Fibroblast of upper back skin (primary cell): ENCODE measurements at regions not wholly inside any gene's neighbourhood (a gene's known extent, or its start where the extent isn't known, plus 50 kb on each side); places are given as distances from the start of the nearest gene placed in this dataset.

Experiments used
- DNase-seq: peaks from one replicate; pipeline ENCODE4 v3.0.0-alpha.2; 2013

DNA sequence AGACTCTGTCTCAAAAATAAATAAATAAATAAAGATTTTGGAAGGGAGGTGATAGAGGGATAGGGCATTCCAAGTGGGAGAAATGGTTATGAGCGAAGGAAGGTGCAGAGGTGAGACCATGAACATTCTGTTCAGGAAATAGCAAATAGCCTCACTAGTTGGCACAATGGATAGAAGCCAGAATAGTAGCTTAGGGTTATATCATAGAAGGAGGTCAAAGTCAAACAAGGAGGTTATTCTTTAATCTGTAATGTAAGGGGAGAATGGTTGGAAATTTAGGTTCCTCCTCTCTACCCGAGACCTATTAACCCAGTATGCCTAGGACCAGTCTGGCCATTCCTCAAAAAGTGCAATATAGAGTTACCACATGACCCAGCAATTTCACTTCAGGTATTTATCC is 275.8 kb downstream of the MN1 start:
- DNase-seq, result no peak

- DNase-seq, result no peak
Observed at GRCh38 chr22:27526901-27527300, 274.7 kb downstream of the MN1 start.

DNA sequence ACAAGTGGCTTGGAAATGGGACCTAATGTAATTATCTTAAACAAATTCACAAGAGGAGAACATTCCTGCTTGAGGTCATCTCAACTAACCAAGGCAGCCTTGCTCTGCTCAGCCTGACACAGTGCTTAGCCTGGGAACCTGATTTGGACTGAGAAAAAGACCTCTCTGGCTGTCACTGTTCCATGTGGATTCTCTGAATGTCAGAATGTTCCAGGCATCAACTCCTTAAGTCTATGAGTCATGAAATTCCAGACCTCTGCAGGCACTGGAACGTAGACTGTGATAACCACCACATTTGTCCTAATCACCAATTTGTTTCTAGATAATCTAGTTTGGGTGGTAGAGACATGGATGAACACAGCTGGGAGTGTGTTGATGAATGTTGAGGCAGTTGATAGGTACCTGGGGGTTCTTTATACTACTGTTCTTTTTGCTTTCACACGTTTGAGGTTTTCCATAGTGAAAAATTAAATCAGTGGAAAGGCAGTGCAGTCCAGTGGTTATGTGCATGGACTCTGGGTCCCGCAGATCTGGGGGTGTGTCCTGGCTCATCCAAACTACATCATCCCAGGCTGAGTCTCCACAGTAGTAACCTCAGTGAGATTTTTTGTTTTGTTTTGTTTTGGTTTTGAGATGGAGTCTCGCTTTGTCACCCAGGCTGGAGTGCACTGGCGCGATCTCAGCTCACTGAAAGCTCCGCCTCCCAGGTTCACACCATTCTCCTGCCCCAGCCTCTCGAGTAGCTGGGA is 269.6 kb downstream of the MN1 start:
- DNase-seq, result peak; percentile 87

GRCh38 chr22:27533105-27533745 is 268.3 kb downstream of the MN1 start:
- no peak for DNase-seq

GRCh38 chr22:27534720-27535125 is 266.8 kb downstream of the MN1 start:
- DNase-seq, result peak; percentile 96

- DNase-seq, result no peak
Observed at GRCh38 chr22:27535452-27535851, 266.1 kb downstream of the MN1 start.

DNA sequence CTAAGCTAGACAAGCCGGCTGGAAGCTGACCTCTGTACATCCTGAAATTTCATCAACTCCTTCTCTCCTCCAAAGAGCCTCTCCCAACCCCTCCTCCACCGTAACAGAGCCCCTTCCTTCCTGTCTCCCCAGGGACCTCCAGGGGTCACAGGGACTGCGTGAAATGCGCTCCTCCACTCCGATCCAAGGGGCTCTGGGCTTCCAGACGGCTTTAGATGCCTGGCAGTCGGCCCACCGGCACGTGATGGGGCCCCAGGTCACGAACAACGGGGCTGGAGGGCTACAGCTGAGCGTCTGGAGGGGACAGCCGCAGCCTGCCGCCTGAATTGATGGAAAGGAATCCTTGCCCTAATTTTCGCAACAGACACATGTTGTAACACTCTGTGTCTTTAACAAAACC is 264.1 kb downstream of the MN1 start:
- DNase-seq, result peak; percentile 14

- peak; percentile 21 for DNase-seq
Observed at GRCh38 chr22:27538666-27539065, 262.9 kb downstream of the MN1 start.

DNA sequence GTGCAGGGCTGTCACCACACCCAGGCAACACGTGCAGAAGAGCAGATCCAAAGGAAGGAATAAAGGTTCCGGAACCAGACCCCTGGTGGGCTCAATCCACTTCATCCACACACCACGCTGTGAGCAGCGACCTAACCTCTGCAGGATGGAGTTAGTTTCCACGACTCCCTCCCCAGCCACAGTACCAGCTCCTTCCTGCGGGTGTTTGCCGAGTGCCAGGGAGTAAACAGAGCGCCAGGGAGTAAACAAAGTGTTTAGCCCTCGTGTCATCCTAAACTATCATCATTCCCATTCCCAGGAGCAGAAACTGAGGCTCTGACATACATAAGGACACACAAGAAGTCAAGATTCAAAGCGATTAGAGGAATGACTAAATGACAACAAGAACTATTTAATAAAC is 261.3 kb downstream of the MN1 start:
- no peak for DNase-seq

- DNase-seq, result no peak
Observed at GRCh38 chr22:27540656-27541396, 260.7 kb downstream of the MN1 start.

GRCh38 chr22:27541836-27542235 is 259.7 kb downstream of the MN1 start:
- no peak for DNase-seq

DNA sequence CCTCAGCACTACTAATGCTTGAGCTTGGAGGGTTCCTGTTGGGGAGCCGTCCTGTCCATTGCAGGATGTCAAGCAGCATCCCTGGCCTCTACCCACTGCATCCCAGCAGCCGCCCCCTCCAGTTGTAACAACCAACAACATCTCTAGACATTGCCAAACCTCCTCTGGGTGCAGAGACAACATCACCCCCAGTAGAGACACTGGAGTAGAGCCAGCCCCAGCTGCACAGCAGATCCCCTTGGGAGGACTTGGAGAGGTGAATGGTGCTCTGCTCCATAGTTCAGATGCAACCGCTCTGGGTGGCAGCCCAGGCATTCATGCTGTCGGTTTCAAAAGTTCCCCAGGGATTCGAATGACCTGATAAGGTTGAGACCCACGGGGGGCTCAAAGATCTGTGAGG is 259.0 kb downstream of the MN1 start:
- no peak for DNase-seq

- DNase-seq, result no peak
Observed at GRCh38 chr22:27543460-27543859, 258.1 kb downstream of the MN1 start.

GRCh38 chr22:27545085-27545484 is 256.5 kb downstream of the MN1 start:
- DNase-seq, result no peak

DNA sequence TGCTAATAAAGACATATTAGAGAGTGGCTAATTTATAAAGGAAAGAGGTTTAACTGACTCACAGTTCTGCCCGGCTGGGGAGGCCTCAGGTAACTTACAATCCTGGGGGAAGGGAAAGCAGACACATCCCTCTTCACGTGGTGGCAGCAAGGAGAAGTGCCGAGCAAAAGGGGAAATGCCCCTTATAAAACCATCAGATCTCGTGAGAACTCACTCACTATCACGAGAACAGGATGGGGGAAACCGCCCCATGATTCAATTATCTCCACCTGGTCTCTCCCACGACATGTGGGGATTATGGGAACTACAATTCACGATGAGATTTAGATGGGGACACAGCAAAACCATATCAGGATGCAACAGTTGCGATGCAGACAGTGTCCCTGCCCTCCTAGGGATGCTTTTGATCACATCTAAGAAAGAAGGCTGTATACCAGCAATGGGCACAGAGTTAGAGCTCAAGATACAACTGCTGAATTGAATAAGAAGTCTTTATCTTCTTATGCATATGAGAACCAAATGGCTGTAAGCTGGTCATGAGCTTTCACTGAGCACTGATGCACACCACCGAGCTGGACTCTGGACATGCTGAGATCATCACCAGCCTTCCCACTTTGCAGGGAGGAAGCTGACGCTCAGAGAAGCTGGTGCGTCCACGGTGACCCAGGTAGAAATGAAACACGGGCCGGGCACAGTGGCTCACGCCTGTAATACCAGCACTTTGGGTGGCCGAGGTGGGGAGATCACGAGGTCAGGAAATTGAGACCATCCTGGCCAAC is 255.2 kb downstream of the MN1 start:
- DNase-seq, result no peak

- no peak for DNase-seq
Observed at GRCh38 chr22:27551402-27551801, 250.2 kb downstream of the MN1 start.

DNA sequence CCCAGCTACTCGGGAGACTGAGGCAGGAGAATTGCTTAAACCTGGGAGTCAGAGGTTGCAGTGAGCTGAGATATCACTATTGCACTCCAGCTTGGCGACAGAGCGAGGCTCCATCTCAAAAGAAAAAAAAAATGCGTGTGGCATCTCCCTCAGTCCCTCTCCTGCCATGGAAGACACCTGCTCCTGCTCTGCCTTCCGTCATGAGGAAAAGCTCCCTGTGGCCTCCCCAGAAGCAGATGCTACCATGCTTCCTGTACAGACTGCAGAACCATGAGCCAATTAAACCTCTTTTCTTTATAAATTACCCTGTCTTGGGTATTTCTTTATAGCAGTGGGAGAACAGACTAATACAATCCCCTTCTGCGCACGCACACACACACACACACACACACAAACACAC is 249.4 kb downstream of the MN1 start:
- no peak for DNase-seq

GRCh38 chr22:27552863-27553262 is 248.7 kb downstream of the MN1 start:
- no peak for DNase-seq

DNA sequence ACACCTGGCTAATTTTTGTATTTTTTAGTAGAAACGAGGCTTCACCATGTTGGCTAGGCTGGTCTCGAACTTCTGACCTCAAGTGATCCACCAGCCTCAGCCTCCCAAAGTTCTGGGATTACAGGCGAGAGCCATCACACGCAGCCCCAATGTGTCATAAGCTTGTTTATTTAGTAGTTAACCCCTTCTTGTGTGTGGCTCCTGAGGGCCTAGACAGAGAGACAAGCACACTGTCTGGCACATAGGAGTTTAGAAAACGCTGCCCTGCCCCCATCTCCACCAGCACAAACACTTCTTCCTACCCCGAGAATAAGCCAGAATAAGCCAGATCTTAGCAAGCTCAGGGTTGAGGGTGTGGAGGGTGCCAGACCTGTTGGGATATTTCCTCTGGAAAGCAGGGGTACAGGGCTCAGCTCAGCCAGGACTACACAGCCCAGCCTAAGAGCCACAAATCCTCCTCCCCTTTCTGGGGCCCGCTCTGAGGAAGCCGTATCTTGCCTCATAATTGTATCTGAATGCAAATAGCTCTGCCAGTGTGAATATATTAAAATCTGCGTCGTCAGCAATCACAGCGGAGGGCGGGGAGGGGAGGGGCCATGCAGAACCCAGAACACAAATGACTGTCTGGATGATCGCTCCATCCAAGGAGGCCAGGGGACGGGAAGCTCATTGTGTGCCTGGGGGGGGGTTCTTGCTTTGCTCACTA is 247.3 kb downstream of the MN1 start:
- peak; percentile 59 for DNase-seq

GRCh38 chr22:27554841-27555456 is 246.6 kb downstream of the MN1 start:
- DNase-seq, result no peak

DNA sequence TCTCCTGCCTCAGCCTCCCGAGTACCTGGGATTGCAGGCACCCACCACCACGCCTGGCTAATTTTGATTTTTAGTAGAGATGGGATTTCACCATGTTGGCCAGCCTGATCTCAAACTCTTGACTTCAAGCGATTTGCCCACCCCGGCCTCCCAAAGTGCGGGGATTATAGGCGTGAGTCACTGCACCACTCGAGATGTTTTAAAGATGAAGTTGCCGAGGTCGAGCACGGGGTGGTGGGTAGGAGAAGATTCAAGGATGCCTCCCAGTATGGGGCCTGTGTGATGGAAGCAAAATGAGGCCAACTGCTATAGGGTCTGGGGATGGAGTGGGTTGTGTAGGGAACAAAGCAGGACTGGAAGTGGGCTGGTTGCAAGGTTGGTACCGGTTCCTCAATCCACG is 245.2 kb downstream of the MN1 start:
- DNase-seq, result no peak
